DND-41 (cell line): ENCODE measurements at regions not wholly inside any gene's neighbourhood (a gene's known extent, or its start where the extent isn't known, plus 50 kb on each side); places are given as distances from the start of the nearest gene placed in this dataset.

Source experiments
- ATAC-seq: fragments of 200-7000 bp; cut with Tn5 transposase; 3 replicates; pipeline ENCODE4 v1.9.1; 2021; ENCODE audit warnings: low read depth; ENCODE audit not compliant: insufficient read depth
- DNase-seq: peaks from one replicate; pipeline ENCODE4 v3.0.0-alpha.2; 2020
- H2AFZ ChIP-seq: 2 replicates; pipeline ENCODE4 v1.6.0; 2012; ENCODE audit warnings: low read depth, low read length
- H3K27ac ChIP-seq: 2 replicates; pipeline ENCODE4 v1.5.1; 2012; ENCODE audit warnings: low read length, inconsistent platforms
- H3K27me3 ChIP-seq: fragments of 200-600 bp; sonication (generic); 2 replicates; pipeline ENCODE4 v1.6.0; 2012; ENCODE audit warnings: low read length, mild to moderate bottlenecking, inconsistent platforms; ENCODE audit not compliant: insufficient read depth, poor library complexity
- H3K36me3 ChIP-seq: 2 replicates; pipeline ENCODE4 v1.5.1; 2012; ENCODE audit warnings: low read length, inconsistent platforms; ENCODE audit not compliant: insufficient read depth
- H3K4me1 ChIP-seq: 2 replicates; pipeline ENCODE4 v1.5.1; 2012; ENCODE audit warnings: mild to moderate bottlenecking, low read length; ENCODE audit not compliant: insufficient read depth
- H3K4me2 ChIP-seq: 2 replicates; pipeline ENCODE4 v1.6.0; 2012; ENCODE audit warnings: mild to moderate bottlenecking, moderate library complexity, low read length, inconsistent platforms; ENCODE audit not compliant: insufficient read depth
- H3K4me3 ChIP-seq, 2 experiments: fragments of 200-600 bp in 1 of 2; shearing (Covaris generic) in 1 of 2; 2 replicates each; pipeline ENCODE4 v1.5.1; 2012 to 2016; ENCODE audit warnings: inconsistent platforms in 2 of 2, low read length in 2 of 2, mild to moderate bottlenecking in 2 of 2, low read depth in 1 of 2, moderate library complexity in 1 of 2
- H3K79me2 ChIP-seq: 2 replicates; pipeline ENCODE4 v1.6.0; 2012; ENCODE audit warnings: low read length, inconsistent platforms; ENCODE audit not compliant: insufficient read depth
- H3K9ac ChIP-seq: 2 replicates; pipeline ENCODE4 v1.6.0; 2012; ENCODE audit warnings: low read depth, mild to moderate bottlenecking, inconsistent platforms, low read length, moderate library complexity
- H3K9me3 ChIP-seq: 2 replicates; pipeline ENCODE4 v1.5.1; 2012; ENCODE audit warnings: low read length, moderate library complexity, mild to moderate bottlenecking, inconsistent platforms; ENCODE audit not compliant: insufficient read depth, severe bottlenecking
- H4K20me1 ChIP-seq: 2 replicates; pipeline ENCODE4 v1.6.0; 2012; ENCODE audit warnings: low read length; ENCODE audit not compliant: insufficient read depth
- CTCF ChIP-seq: IDR thresholded peaks from 2 replicates; pipeline ENCODE4 v1.5.1; 2012; ENCODE audit warnings: borderline replicate concordance, low read length, moderate library complexity, mild to moderate bottlenecking; ENCODE audit not compliant: poor library complexity, severe bottlenecking; ENCODE audit errors: extremely low read depth
- EZH2 ChIP-seq: IDR thresholded peaks from 3 replicates; pipeline ENCODE4 v1.6.1; 2012; ENCODE audit warnings: borderline replicate concordance, low read depth, mild to moderate bottlenecking, moderate library complexity, low read length, inconsistent platforms; ENCODE audit not compliant: severe bottlenecking

GRCh38 chr11:82663535-82663934 lies 70.1 kb downstream of the FAM181B start:
- no peaks in the 10 kb centered on the region for H4K20me1 ChIP-seq
- no peaks in the 10 kb centered on the region for H3K4me1 ChIP-seq
- H3K9me3 ChIP-seq, result no peaks in the 10 kb centered on the region
- ATAC-seq (no peak), DNase-seq (no peak)
- TF ChIP-seq EZH2, result no peak
- no peak for TF ChIP-seq CTCF
- no peaks in the 10 kb centered on the region for H3K79me2 ChIP-seq
- H3K27ac ChIP-seq, result no peak overlapping the region
- no peak overlapping the region for H3K4me2 ChIP-seq
- H3K9ac ChIP-seq, result no peak overlapping the region
- H3K27me3 ChIP-seq, result no peaks in the 10 kb centered on the region
- no peaks in the 10 kb centered on the region for H3K36me3 ChIP-seq
- no peak overlapping the region for H3K4me3 ChIP-seq
- no peak overlapping the region for H2AFZ ChIP-seq

- Histone ChIP-seq H4K20me1 (no peaks in the 10 kb centered on the region), H3K9ac (no peak overlapping the region)
- ATAC-seq, result no peak
Observed at GRCh38 chr11:82653752-82654151, 79.9 kb downstream of the FAM181B start.

GRCh38 chr11:82639251-82639650 lies 94.4 kb downstream of the FAM181B start:
- H2AFZ ChIP-seq, result no peak overlapping the region
- H4K20me1 ChIP-seq, result no peaks in the 10 kb centered on the region
- no peak overlapping the region for H3K27ac ChIP-seq
- no peaks in the 10 kb centered on the region for H3K27me3 ChIP-seq
- no peak for TF ChIP-seq CTCF
- TF ChIP-seq EZH2, result no peak
- H3K4me2 ChIP-seq, result no peak overlapping the region
- H3K9me3 ChIP-seq, result no peaks in the 10 kb centered on the region
- H3K79me2 ChIP-seq, result no peaks in the 10 kb centered on the region
- ATAC-seq (no peak), DNase-seq (no peak)
- no peak overlapping the region for H3K9ac ChIP-seq
- no peaks in the 10 kb centered on the region for H3K4me1 ChIP-seq
- H3K36me3 ChIP-seq, result no peaks in the 10 kb centered on the region
- no peak overlapping the region for H3K4me3 ChIP-seq

More at GRCh38 chr11:82653752-82654151, 79.9 kb downstream of the FAM181B start:
- no peak for TF ChIP-seq CTCF
- TF ChIP-seq EZH2, result no peak
- H3K79me2 ChIP-seq, result no peaks in the 10 kb centered on the region
- no peaks in the 10 kb centered on the region for H3K36me3 ChIP-seq
- H3K9me3 ChIP-seq, result no peaks in the 10 kb centered on the region
- H3K27ac ChIP-seq, result no peak overlapping the region
- no peak overlapping the region for H2AFZ ChIP-seq
- H3K4me2 ChIP-seq, result no peak overlapping the region
- DNase-seq, result no peak
- H3K4me1 ChIP-seq, result no peaks in the 10 kb centered on the region
- no peaks in the 10 kb centered on the region for H3K27me3 ChIP-seq
- no peak overlapping the region for H3K4me3 ChIP-seq

- DNase-seq, result no peak
- Histone ChIP-seq H3K27me3 (no peaks in the 10 kb centered on the region), H3K9ac (no peak overlapping the region), H3K27ac (no peak overlapping the region), H3K36me3 (no peaks in the 10 kb centered on the region), H3K79me2 (no peaks in the 10 kb centered on the region), H4K20me1 (no peaks in the 10 kb centered on the region), H3K4me3 (no peak overlapping the region), H2AFZ (no peak overlapping the region), H3K9me3 (no peaks in the 10 kb centered on the region), H3K4me2 (no peak overlapping the region), H3K4me1 (no peaks in the 10 kb centered on the region)
- TF ChIP-seq CTCF, result no peak
- no peak for TF ChIP-seq EZH2
- no peak for ATAC-seq
Observed at GRCh38 chr11:82636615-82637014, 97.0 kb downstream of the FAM181B start.
